Astrocyte of the spinal cord (primary cell): ENCODE measurements at regions not wholly inside any gene's neighbourhood (a gene's known extent, or its start where the extent isn't known, plus 50 kb on each side); places are given as distances from the start of the nearest gene placed in this dataset.

Experiments used
- DNase-seq: peaks from one replicate; pipeline ENCODE4 v3.0.0; 2011; ENCODE audit warnings: low read depth, low spot score
- H3K4me3 ChIP-seq: 2 replicates; pipeline ENCODE4 v1.5.1; 2011; ENCODE audit warnings: low read depth, mild to moderate bottlenecking, low read length, moderate library complexity
- CTCF ChIP-seq: IDR thresholded peaks from 2 replicates; pipeline ENCODE4 v1.5.1; 2012; ENCODE audit warnings: low read depth, mild to moderate bottlenecking, low read length, inconsistent platforms
- in situ Hi-C: cut with HindIII; loops from 2 replicates; pipeline ENCODE4 v1.10.0; 2017; ENCODE audit warnings: low sequenced_read_pairs

GRCh38 chr5:153135411-153135810 is 355.1 kb upstream of the GRIA1 start:
- no peak overlapping the region for H3K4me3 ChIP-seq
- in situ Hi-C loops: no loop called here
- TF ChIP-seq CTCF: no peak
- DNase-seq: peak; percentile 49

GRCh38 chr5:153136910-153137614 is 353.4 kb upstream of the GRIA1 start:
- TF ChIP-seq CTCF: no peak
- in situ Hi-C loops: no loop called here
- no peak overlapping the region for H3K4me3 ChIP-seq
- no peak for DNase-seq

GRCh38 chr5:153147891-153148623 is 342.4 kb upstream of the GRIA1 start:
- peak; percentile 70 for TF ChIP-seq CTCF
- in situ Hi-C loops: no loop called here
- DNase-seq: peak; percentile 66
- no peak overlapping the region for H3K4me3 ChIP-seq

GRCh38 chr5:153148624-153148976 is 341.9 kb upstream of the GRIA1 start:
- no peak for TF ChIP-seq CTCF
- in situ Hi-C loops: no loop called here
- no peak for DNase-seq

GRCh38 chr5:153151558-153151957 is 338.9 kb upstream of the GRIA1 start:
- no peak overlapping the region for H3K4me3 ChIP-seq
- no peak for TF ChIP-seq CTCF
- in situ Hi-C loops: no loop called here
- DNase-seq: no peak

More at GRCh38 chr5:153148624-153148976, 341.9 kb upstream of the GRIA1 start:
- H3K4me3 ChIP-seq: no peak overlapping the region

GRCh38 chr5:153153086-153153485 is 337.4 kb upstream of the GRIA1 start:
- in situ Hi-C loops: no loop called here
- no peak overlapping the region for H3K4me3 ChIP-seq
- TF ChIP-seq CTCF: no peak
- peak; percentile 73 for DNase-seq
